GM21786 (cell line): ENCODE measurements at regions not wholly inside any gene's neighbourhood (a gene's known extent, or its start where the extent isn't known, plus 50 kb on each side); places are given as distances from the start of the nearest gene placed in this dataset.

Experiments used
- ATAC-seq: cut with Tn5 transposase; IDR thresholded peaks from one replicate; pipeline ENCODE4 v1.9.1; 2021; ENCODE audit not compliant: unreplicated experiment

GRCh38 chr12:20213723-20214625 lies 154.4 kb upstream of the PDE3A start:
- no peak for ATAC-seq

- no peak for ATAC-seq
Observed at GRCh38 chr12:20220339-20220738, 148.0 kb upstream of the PDE3A start.

- no peak for ATAC-seq
Observed at GRCh38 chr12:20232931-20233675, 135.2 kb upstream of the PDE3A start.

GRCh38 chr12:20234474-20234873 lies 133.9 kb upstream of the PDE3A start:
- ATAC-seq, result no peak

- ATAC-seq, result no peak
Observed at GRCh38 chr12:20237091-20237490, 131.2 kb upstream of the PDE3A start.

GRCh38 chr12:20245491-20245890 lies 122.8 kb upstream of the PDE3A start:
- no peak for ATAC-seq

GRCh38 chr12:20248646-20249045 lies 119.7 kb upstream of the PDE3A start:
- ATAC-seq, result no peak

- ATAC-seq, result no peak
Observed at GRCh38 chr12:20250761-20251160, 117.6 kb upstream of the PDE3A start.

- no peak for ATAC-seq
Observed at GRCh38 chr12:20257311-20257710, 111.0 kb upstream of the PDE3A start.

GRCh38 chr12:20259786-20260185 lies 108.6 kb upstream of the PDE3A start:
- no peak for ATAC-seq

- no peak for ATAC-seq
Observed at GRCh38 chr12:20260851-20261250, 107.5 kb upstream of the PDE3A start.

- no peak for ATAC-seq
Observed at GRCh38 chr12:20262119-20262518, 106.2 kb upstream of the PDE3A start.

- ATAC-seq, result no peak
Observed at GRCh38 chr12:20264026-20264425, 104.3 kb upstream of the PDE3A start.

- ATAC-seq, result no peak
Observed at GRCh38 chr12:20264608-20265114, 103.7 kb upstream of the PDE3A start.

- ATAC-seq, result no peak
Observed at GRCh38 chr12:20268121-20268732, 100.1 kb upstream of the PDE3A start.

GRCh38 chr12:20268771-20269170 lies 99.6 kb upstream of the PDE3A start:
- no peak for ATAC-seq

GRCh38 chr12:20269337-20270067 lies 98.8 kb upstream of the PDE3A start:
- ATAC-seq, result no peak

GRCh38 chr12:20270557-20270956 lies 97.8 kb upstream of the PDE3A start:
- ATAC-seq, result no peak

- ATAC-seq, result no peak
Observed at GRCh38 chr12:20272161-20272560, 96.2 kb upstream of the PDE3A start.

GRCh38 chr12:20272801-20273200 lies 95.5 kb upstream of the PDE3A start:
- no peak for ATAC-seq

GRCh38 chr12:20274008-20274407 lies 94.3 kb upstream of the PDE3A start:
- no peak for ATAC-seq
